BLaER1 treated with 17β-estradiol and CSF1 and Interleukin-3, amounts not matched to agents 10 nM and 100 nM (cell line): ENCODE measurements at regions not wholly inside any gene's neighbourhood (a gene's known extent, or its start where the extent isn't known, plus 50 kb on each side); places are given as distances from the start of the nearest gene placed in this dataset.

ENCODE experiments used
- H3K27ac ChIP-seq, 11 experiments: shearing (Covaris generic); formaldehyde crosslinking; 2 replicates each; pipeline ENCODE4 v1.8.1; 2022
- H3K27me3 ChIP-seq, 11 experiments: shearing (Covaris generic); formaldehyde crosslinking; 2 replicates each; pipeline ENCODE4 v1.8.1; 2022
- H3K36me3 ChIP-seq, 11 experiments: shearing (Covaris generic); formaldehyde crosslinking; 2 replicates each; pipeline ENCODE4 v1.8.1; 2022
- H3K4me1 ChIP-seq, 10 experiments: shearing (Covaris generic); formaldehyde crosslinking; 2 replicates each; pipeline ENCODE4 v1.8.1; 2022
- H3K4me2 ChIP-seq, 11 experiments: shearing (Covaris generic); formaldehyde crosslinking; 2 replicates each; pipeline ENCODE4 v1.8.1; 2022
- H3K4me3 ChIP-seq, 10 experiments: shearing (Covaris generic); formaldehyde crosslinking; 2 replicates each; pipeline ENCODE4 v1.8.1; 2022
- H3K9ac ChIP-seq, 11 experiments: shearing (Covaris generic); formaldehyde crosslinking; 2 replicates each; pipeline ENCODE4 v1.8.1; 2022
- H3K9me3 ChIP-seq, 11 experiments: shearing (Covaris generic); formaldehyde crosslinking; replicated peaks in 1 of 11; 2 replicates each; pipeline ENCODE4 v1.8.1; 2022
- H4K20me1 ChIP-seq, 11 experiments: shearing (Covaris generic); formaldehyde crosslinking; 2 replicates each; pipeline ENCODE4 v1.8.1; 2022
- Cebpa-rat ChIP-seq, 11 experiments: shearing (Covaris generic); IDR thresholded peaks; 2 replicates each; pipeline ENCODE4 v1.8.1; 2022

GRCh38 chr3:106204160-106204868, 335.5 kb upstream of the CBLB start:
- H3K4me2 ChIP-seq, result peak overlapping the region in 3 of 11 experiments; percentile 78 to 87 (median 79); a peak in 4 of 22 replicates
- TF ChIP-seq Cebpa-rat (IDR thresholded peaks at IDR 0.05), result no peak

GRCh38 chr3:106206146-106206545, 337.3 kb upstream of the CBLB start:
- peak overlapping the region in 8 of 10 experiments; percentile 2 to 44 (median 24); a peak in 11 of 20 replicates for H3K4me3 ChIP-seq
- TF ChIP-seq Cebpa-rat (IDR thresholded peaks at IDR 0.05), result 0 out of 22 replicates have a peak, but pooled peaks of 1 of the 11 experiments have one; percentile 33
- H3K36me3 ChIP-seq, result no peaks in the 10 kb centered on the region
- peak overlapping the region; percentile 26 to 74 (median 60) for H3K9ac ChIP-seq
- H3K4me1 ChIP-seq, result peaks cover 33 to 45% (median 40%) of the 10 kb centered on the region in 10 experiments
- H3K27ac ChIP-seq, result peak overlapping the region; percentile 73 to 86 (median 82)
- no peaks in the 10 kb centered on the region for H4K20me1 ChIP-seq
- H3K9me3 ChIP-seq, result peaks cover 8 to 18% (median 14%) of the 10 kb centered on the region in 11 experiments; a peak in 17 of 22 replicates
- H3K27me3 ChIP-seq, result no peaks in the 10 kb centered on the region
- H3K4me2 ChIP-seq, result peak overlapping the region; percentile 59 to 87 (median 75)

More at GRCh38 chr3:106204160-106204868, 335.5 kb upstream of the CBLB start:
- H3K4me3 ChIP-seq, result no peak overlapping the region
- H3K4me1 ChIP-seq, result peaks cover 31 to 45% (median 38%) of the 10 kb centered on the region in 10 experiments
- H3K9me3 ChIP-seq, result peaks cover 8 to 18% (median 14%) of the 10 kb centered on the region in 11 experiments; a peak in 17 of 22 replicates
- no peaks in the 10 kb centered on the region for H4K20me1 ChIP-seq
- no peaks in the 10 kb centered on the region for H3K36me3 ChIP-seq
- no peaks in the 10 kb centered on the region for H3K27me3 ChIP-seq
- H3K9ac ChIP-seq, result no peak overlapping the region
- H3K27ac ChIP-seq, result peak overlapping the region in 6 of 11 experiments; percentile 73 to 86 (median 82); a peak in 12 of 22 replicates

GRCh38 chr3:106206613-106207012, 337.8 kb upstream of the CBLB start:
- Histone ChIP-seq H3K4me1 (peaks cover 33 to 45% (median 40%) of the 10 kb centered on the region in 10 experiments), H3K9me3 (peaks cover 8 to 18% (median 14%) of the 10 kb centered on the region in 11 experiments; a peak in 17 of 22 replicates), H3K27ac (peak overlapping the region; percentile 73 to 86 (median 82)), H4K20me1 (no peaks in the 10 kb centered on the region), H3K27me3 (no peaks in the 10 kb centered on the region), H3K4me2 (peak overlapping the region; percentile 59 to 87 (median 75)), H3K4me3 (peak overlapping the region in 9 of 10 experiments; percentile 2 to 44 (median 24); a peak in 12 of 20 replicates), H3K9ac (peak overlapping the region; percentile 26 to 74 (median 60); a peak in 21 of 22 replicates), H3K36me3 (no peaks in the 10 kb centered on the region)
- TF ChIP-seq Cebpa-rat (IDR thresholded peaks at IDR 0.05), result no peak

GRCh38 chr3:106208251-106208650, 339.4 kb upstream of the CBLB start:
- Histone ChIP-seq H3K4me1 (peaks cover 33 to 45% (median 40%) of the 10 kb centered on the region in 10 experiments), H3K4me2 (peak overlapping the region in 5 of 11 experiments; percentile 59 to 87 (median 79); a peak in 5 of 22 replicates), H3K4me3 (no peak overlapping the region)

GRCh38 chr3:106208967-106209366, 340.2 kb upstream of the CBLB start:
- Histone ChIP-seq H3K27ac (no peak overlapping the region; a peak in 1 of 22 replicates), H3K36me3 (no peaks in the 10 kb centered on the region), H3K4me1 (peaks cover 33 to 45% (median 40%) of the 10 kb centered on the region in 10 experiments), H4K20me1 (no peaks in the 10 kb centered on the region), H3K9ac (no peak overlapping the region; a peak in 1 of 22 replicates), H3K4me2 (peak overlapping the region in 1 of 11 experiments; percentile 31; a peak in 2 of 22 replicates), H3K9me3 (peaks cover 7 to 17% (median 11%) of the 10 kb centered on the region in 11 experiments; a peak in 17 of 22 replicates), H3K4me3 (no peak overlapping the region), H3K27me3 (no peaks in the 10 kb centered on the region)
- TF ChIP-seq Cebpa-rat (IDR thresholded peaks at IDR 0.05), result no peak

More at GRCh38 chr3:106208251-106208650, 339.4 kb upstream of the CBLB start:
- Histone ChIP-seq H3K36me3 (no peaks in the 10 kb centered on the region), H3K9me3 (peaks cover 8 to 20% (median 14%) of the 10 kb centered on the region in 11 experiments; a peak in 17 of 22 replicates), H3K27me3 (no peaks in the 10 kb centered on the region), H4K20me1 (no peaks in the 10 kb centered on the region), H3K27ac (peak overlapping the region in 7 of 11 experiments; percentile 73 to 86 (median 82); a peak in 9 of 22 replicates), H3K9ac (no peak overlapping the region)
- no peak for TF ChIP-seq Cebpa-rat (IDR thresholded peaks at IDR 0.05)

DNA sequence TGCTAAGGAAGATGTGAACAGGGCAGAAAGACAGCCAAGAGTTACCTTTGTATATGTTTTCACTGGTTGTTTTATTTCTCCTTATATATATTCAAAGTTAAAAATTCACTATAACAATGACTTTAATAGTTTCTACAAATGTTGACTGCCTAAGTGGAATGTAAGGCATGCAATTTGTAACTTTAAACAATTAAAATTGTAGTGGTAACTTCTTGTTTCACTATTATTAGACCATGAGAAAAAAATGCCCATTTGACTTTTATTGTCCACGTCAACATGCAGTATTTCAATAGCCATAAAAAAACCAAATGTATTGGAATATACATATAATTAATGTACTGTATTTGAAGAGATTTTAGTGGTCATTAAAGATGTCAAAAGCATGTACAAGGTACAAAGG, 340.7 kb upstream of the CBLB start:
- Histone ChIP-seq H3K36me3 (no peaks in the 10 kb centered on the region), H3K9me3 (peaks cover 1 to 12% (median 8%) of the 10 kb centered on the region in 11 experiments; a peak in 17 of 22 replicates), H3K4me1 (peaks cover 31 to 43% (median 38%) of the 10 kb centered on the region in 10 experiments), H3K9ac (no peak overlapping the region; a peak in 1 of 22 replicates), H4K20me1 (no peaks in the 10 kb centered on the region), H3K4me3 (no peak overlapping the region), H3K27me3 (no peaks in the 10 kb centered on the region), H3K4me2 (peak overlapping the region in 2 of 11 experiments; percentile 29 to 31; a peak in 2 of 22 replicates), H3K27ac (no peak overlapping the region; a peak in 1 of 22 replicates)
- TF ChIP-seq Cebpa-rat (IDR thresholded peaks at IDR 0.05), result no peak

- no peak overlapping the region for H3K4me3 ChIP-seq
- H4K20me1 ChIP-seq, result no peaks in the 10 kb centered on the region
- no peaks in the 10 kb centered on the region for H3K27me3 ChIP-seq
- peaks cover 21 to 35% (median 27%) of the 10 kb centered on the region in 10 experiments for H3K4me1 ChIP-seq
- no peaks in the 10 kb centered on the region for H3K36me3 ChIP-seq
- H3K9me3 ChIP-seq, result peaks cover 0 to 12% (median 0%) of the 10 kb centered on the region in 11 experiments; a peak in 1 of 22 replicates
- H3K9ac ChIP-seq, result no peak overlapping the region
- no peak for TF ChIP-seq Cebpa-rat (IDR thresholded peaks at IDR 0.05)
- no peak overlapping the region for H3K4me2 ChIP-seq
- H3K27ac ChIP-seq, result no peak overlapping the region
Measured at GRCh38 chr3:106210923-106211322, 342.1 kb upstream of the CBLB start.

DNA sequence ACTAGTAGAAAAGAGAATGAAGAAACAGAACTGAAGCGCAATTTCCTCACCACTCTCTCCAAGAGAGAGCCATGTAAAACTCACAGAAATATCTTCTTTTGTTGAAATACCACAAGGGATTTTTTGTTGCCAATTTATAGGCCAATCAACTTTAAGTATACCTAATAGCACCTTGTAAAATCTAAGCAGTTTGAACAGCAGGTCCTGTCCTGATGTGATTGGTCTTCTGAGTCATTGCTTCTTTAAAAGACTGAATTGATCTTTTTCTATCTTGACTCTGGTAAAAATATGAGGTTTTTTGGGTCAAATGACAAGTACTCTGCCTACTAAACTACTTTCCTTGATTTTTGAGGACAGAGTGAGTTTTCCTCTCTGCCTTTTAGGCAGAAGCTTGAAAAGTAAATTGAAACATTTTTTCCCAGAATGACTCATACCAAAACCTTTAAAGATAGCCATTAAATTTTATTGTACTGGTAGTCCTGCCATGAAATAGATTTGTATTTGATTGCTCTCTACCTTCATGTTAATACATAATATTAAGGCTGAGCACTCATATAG, 343.9 kb upstream of the CBLB start:
- no peak overlapping the region for H3K27ac ChIP-seq
- no peaks in the 10 kb centered on the region for H3K36me3 ChIP-seq
- no peak overlapping the region for H3K4me3 ChIP-seq
- H3K4me2 ChIP-seq, result no peak overlapping the region
- H3K4me1 ChIP-seq, result peaks cover 3 to 18% (median 9%) of the 10 kb centered on the region in 10 experiments; a peak in 17 of 20 replicates
- no peak overlapping the region for H3K9ac ChIP-seq
- H4K20me1 ChIP-seq, result no peaks in the 10 kb centered on the region
- H3K27me3 ChIP-seq, result no peaks in the 10 kb centered on the region
- peaks cover 0 to 12% (median 0%) of the 10 kb centered on the region in 11 experiments; a peak in 1 of 22 replicates for H3K9me3 ChIP-seq
- TF ChIP-seq Cebpa-rat (IDR thresholded peaks at IDR 0.05), result no peak

- Histone ChIP-seq H3K27me3 (no peaks in the 10 kb centered on the region), H3K4me1 (peaks cover 0 to 11% (median 0%) of the 10 kb centered on the region in 10 experiments; a peak in 5 of 20 replicates), H3K9me3 (peaks cover 0 to 18% (median 0%) of the 10 kb centered on the region in 11 experiments; a peak in 4 of 22 replicates), H3K4me2 (no peak overlapping the region), H3K36me3 (no peaks in the 10 kb centered on the region), H3K27ac (no peak overlapping the region), H3K4me3 (no peak overlapping the region), H3K9ac (no peak overlapping the region), H4K20me1 (no peaks in the 10 kb centered on the region)
- TF ChIP-seq Cebpa-rat (IDR thresholded peaks at IDR 0.05), result no peak
Measured at GRCh38 chr3:106213954-106214353, 345.1 kb upstream of the CBLB start.
